Keratinocyte (primary cell): ENCODE measurements at regions not wholly inside any gene's neighbourhood (a gene's known extent, or its start where the extent isn't known, plus 50 kb on each side); places are given as distances from the start of the nearest gene placed in this dataset.

Experiments
- DNase-seq: peaks from one replicate; pipeline ENCODE4 v3.0.0-alpha.2; 2011; ENCODE audit warnings: low read depth, missing footprints, low spot score
- FAIRE-seq: peaks from 2 replicates; lab custom pipeline; 2011; peaks lifted over from hg19 to GRCh38; lab: Jason Lieb, UNC
- H2AFZ ChIP-seq: 2 replicates; pipeline ENCODE4 v1.6.0; 2012; ENCODE audit warnings: low read length, control low read depth, inconsistent platforms; ENCODE audit not compliant: control insufficient read depth
- H3K27ac ChIP-seq: 2 replicates; pipeline ENCODE4 v1.5.1; 2011; ENCODE audit warnings: low read length; ENCODE audit not compliant: control insufficient read depth, insufficient read depth
- H3K27me3 ChIP-seq: 3 replicates; pipeline ENCODE4 v1.6.0; 2011; ENCODE audit warnings: low read length; ENCODE audit not compliant: control insufficient read depth, insufficient read depth; ENCODE audit errors: extremely low read depth
- H3K36me3 ChIP-seq, 2 experiments: 2 replicates in 1 of 2; 3 replicates in 1 of 2; pipeline ENCODE4 v1.5.1; 2011; ENCODE audit warnings: low read length in 2 of 2, mild to moderate bottlenecking in 1 of 2; ENCODE audit not compliant: control insufficient read depth in 2 of 2, insufficient read depth in 2 of 2; ENCODE audit errors: extremely low read depth in 1 of 2
- H3K4me1 ChIP-seq: 3 replicates; pipeline ENCODE4 v1.5.1; 2011; ENCODE audit warnings: low read length; ENCODE audit not compliant: control insufficient read depth, insufficient read depth; ENCODE audit errors: extremely low read depth
- H3K4me2 ChIP-seq: 3 replicates; pipeline ENCODE4 v1.6.0; 2011; ENCODE audit warnings: low read depth, low read length; ENCODE audit not compliant: control insufficient read depth, insufficient read depth; ENCODE audit errors: extremely low read depth
- H3K4me3 ChIP-seq, 3 experiments: fragments of 200-600 bp in 1 of 3; sonication (generic) in 1 of 3; 2 replicates in 2 of 3; 3 replicates in 1 of 3; pipeline ENCODE4 v1.5.1; 2011 to 2016; ENCODE audit warnings: low read length in 3 of 3, mild to moderate bottlenecking in 3 of 3, control low read depth in 2 of 3, inconsistent platforms in 1 of 3, low read depth in 1 of 3, mixed read lengths in 1 of 3, mixed run types in 1 of 3, moderate library complexity in 1 of 3; ENCODE audit not compliant: control insufficient read depth in 2 of 3, insufficient read depth in 2 of 3; ENCODE audit errors: extremely low read depth in 1 of 3
- H3K79me2 ChIP-seq: 2 replicates; pipeline ENCODE4 v1.6.0; 2012; ENCODE audit warnings: low read length; ENCODE audit not compliant: control insufficient read depth, insufficient read depth
- H3K9ac ChIP-seq: 3 replicates; pipeline ENCODE4 v1.6.0; 2011; ENCODE audit warnings: low read length; ENCODE audit not compliant: control insufficient read depth, insufficient read depth; ENCODE audit errors: extremely low read depth
- H3K9me1 ChIP-seq: 3 replicates; pipeline ENCODE4 v1.6.0; 2011; ENCODE audit warnings: low read length; ENCODE audit not compliant: control insufficient read depth, insufficient read depth; ENCODE audit errors: extremely low read depth
- H3K9me3 ChIP-seq: 2 replicates; pipeline ENCODE4 v1.5.1; 2012; ENCODE audit warnings: low read depth, low read length; ENCODE audit not compliant: control insufficient read depth
- H4K20me1 ChIP-seq: 3 replicates; pipeline ENCODE4 v1.6.0; 2011; ENCODE audit warnings: low read length; ENCODE audit not compliant: control insufficient read depth, insufficient read depth; ENCODE audit errors: extremely low read depth
- CTCF ChIP-seq, 3 experiments: IDR thresholded peaks in 1 of 3; conservative IDR thresholded peaks in 1 of 3; optimal IDR thresholded peaks in 1 of 3; 2 replicates in 2 of 3; 3 replicates in 1 of 3; pipeline versions ENCODE3 to v1.5.1; 2011; ENCODE audit warnings: low read length in 3 of 3, mild to moderate bottlenecking in 3 of 3, moderate library complexity in 2 of 3, control low read depth in 1 of 3, inconsistent platforms in 1 of 3; ENCODE audit not compliant: insufficient read depth in 2 of 3; ENCODE audit errors: extremely low read depth in 1 of 3
- EZH2 ChIP-seq: IDR thresholded peaks from one replicate; pipeline ENCODE4 v1.6.1; 2012; ENCODE audit warnings: inconsistent platforms, mild to moderate bottlenecking, low read length, moderate library complexity
- dilution Hi-C: fragments of 300-500 bp; cut with MboI; formaldehyde crosslinking; loops from one replicate; pipeline ENCODE4 v1.7.0; 2020; ENCODE audit warnings: low sequenced_read_pairs; ENCODE audit not compliant: extremely low pct_ligation_motif_present

- no peak overlapping the region for H3K4me3 ChIP-seq
- DNase-seq (peak; percentile 23), FAIRE-seq (peak; percentile 88)
- no peaks in the 10 kb centered on the region for H3K79me2 ChIP-seq
- H2AFZ ChIP-seq: no peak overlapping the region
- no peaks in the 10 kb centered on the region for H3K9me3 ChIP-seq
- no peak overlapping the region for H3K27ac ChIP-seq
- H3K4me2 ChIP-seq: no peak overlapping the region
- H4K20me1 ChIP-seq: no peaks in the 10 kb centered on the region
- no peaks in the 10 kb centered on the region for H3K9me1 ChIP-seq
- peaks cover 13% of the 10 kb centered on the region for H3K4me1 ChIP-seq
- TF ChIP-seq CTCF (optimal IDR thresholded peaks at IDR 0.05 in 1 of 3, IDR thresholded peaks at IDR 0.05 in 1 of 3, conservative IDR thresholded peaks at IDR 0.05 in 1 of 3; ENCODE audit: extremely low read depth in 1 of 3, insufficient read depth in 2 of 3, low read length in 3 of 3): no peak
- no peak for TF ChIP-seq EZH2
- no peak overlapping the region for H3K9ac ChIP-seq
- H3K36me3 ChIP-seq: no peaks in the 10 kb centered on the region
- dilution Hi-C loops: no loop called here
- H3K27me3 ChIP-seq: no peaks in the 10 kb centered on the region
These were observed 132.0 kb upstream of the MDFIC start for GRCh38 chr7:114789871-114790311.

GRCh38 chr7:114790521-114790920 lies 131.4 kb upstream of the MDFIC start:
- no peaks in the 10 kb centered on the region for H3K9me1 ChIP-seq
- H3K27ac ChIP-seq: no peak overlapping the region
- dilution Hi-C loops: no loop called here
- no peaks in the 10 kb centered on the region for H3K79me2 ChIP-seq
- H3K9me3 ChIP-seq: no peaks in the 10 kb centered on the region
- DNase-seq (no peak), FAIRE-seq (no peak)
- TF ChIP-seq CTCF (optimal IDR thresholded peaks at IDR 0.05 in 1 of 3, IDR thresholded peaks at IDR 0.05 in 1 of 3, conservative IDR thresholded peaks at IDR 0.05 in 1 of 3; ENCODE audit: extremely low read depth in 1 of 3, insufficient read depth in 2 of 3, low read length in 3 of 3) (no peak), EZH2 (no peak)
- no peak overlapping the region for H3K9ac ChIP-seq
- no peaks in the 10 kb centered on the region for H3K36me3 ChIP-seq
- H3K4me2 ChIP-seq: no peak overlapping the region
- H2AFZ ChIP-seq: no peak overlapping the region
- peaks cover 8% of the 10 kb centered on the region for H3K4me1 ChIP-seq
- no peaks in the 10 kb centered on the region for H4K20me1 ChIP-seq
- H3K4me3 ChIP-seq: no peak overlapping the region
- no peaks in the 10 kb centered on the region for H3K27me3 ChIP-seq
